GM18519 (cell line): ENCODE measurements at regions not wholly inside any gene's neighbourhood (a gene's known extent, or its start where the extent isn't known, plus 50 kb on each side); places are given as distances from the start of the nearest gene placed in this dataset.
"Not testable (repeated sequence)": the region's sequence is repeated elsewhere in the genome, so short reads cannot be mapped to it uniquely, and the experiment has no call there.

Source experiments
- ATAC-seq: cut with Tn5 transposase; IDR thresholded peaks from one replicate; pipeline ENCODE4 v1.9.1; 2021; ENCODE audit warnings: mild to moderate bottlenecking, moderate library complexity; ENCODE audit not compliant: unreplicated experiment, low FRiP score

GRCh38 chr2:90253306-90253705 lies 1561.8 kb downstream of the RPIA start:
- not testable (repeated sequence) for ATAC-seq

- ATAC-seq, result not testable (repeated sequence)
Measured at GRCh38 chr2:90266888-90267287, 1575.4 kb downstream of the RPIA start.

GRCh38 chr2:90287751-90288150 lies 1596.3 kb downstream of the RPIA start:
- ATAC-seq, result not testable (repeated sequence)

- ATAC-seq, result not testable (repeated sequence)
Measured at GRCh38 chr2:90288396-90288795, 1596.9 kb downstream of the RPIA start.

DNA sequence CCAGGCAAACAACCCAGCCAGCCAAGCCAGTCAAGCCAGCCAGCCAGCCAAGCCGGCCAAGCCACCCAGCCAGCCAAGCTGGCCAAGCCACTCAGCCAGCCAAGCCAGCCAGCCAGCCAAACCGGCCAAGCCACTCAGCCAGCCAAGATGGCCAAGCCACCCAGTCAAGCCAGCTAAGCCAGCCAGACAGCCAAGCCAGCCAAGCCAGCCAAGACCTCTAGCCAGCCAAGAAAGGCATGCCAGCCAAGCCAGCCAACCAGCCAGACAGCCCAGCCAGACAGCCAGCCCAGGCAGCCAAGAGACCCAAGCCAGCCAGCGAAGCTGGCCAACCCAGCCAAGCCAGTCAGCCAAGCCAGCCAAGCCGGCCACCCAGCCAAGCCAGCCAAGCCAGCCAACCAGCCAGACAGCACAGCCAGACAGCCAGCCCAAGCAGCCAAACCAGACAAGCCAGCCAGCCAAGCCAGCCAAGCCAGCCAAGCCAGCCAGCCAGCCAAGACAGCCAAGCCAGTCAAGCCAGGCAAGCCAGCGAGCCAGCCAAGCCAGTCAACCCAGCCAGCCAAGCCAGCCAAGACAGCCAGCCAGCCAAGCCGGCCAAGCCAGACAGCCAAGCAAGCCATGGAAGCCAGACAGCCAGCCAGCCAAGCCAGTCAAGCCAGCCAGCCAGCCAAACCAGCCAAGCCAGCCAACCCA lies 1598.0 kb downstream of the RPIA start:
- not testable (repeated sequence) for ATAC-seq

DNA sequence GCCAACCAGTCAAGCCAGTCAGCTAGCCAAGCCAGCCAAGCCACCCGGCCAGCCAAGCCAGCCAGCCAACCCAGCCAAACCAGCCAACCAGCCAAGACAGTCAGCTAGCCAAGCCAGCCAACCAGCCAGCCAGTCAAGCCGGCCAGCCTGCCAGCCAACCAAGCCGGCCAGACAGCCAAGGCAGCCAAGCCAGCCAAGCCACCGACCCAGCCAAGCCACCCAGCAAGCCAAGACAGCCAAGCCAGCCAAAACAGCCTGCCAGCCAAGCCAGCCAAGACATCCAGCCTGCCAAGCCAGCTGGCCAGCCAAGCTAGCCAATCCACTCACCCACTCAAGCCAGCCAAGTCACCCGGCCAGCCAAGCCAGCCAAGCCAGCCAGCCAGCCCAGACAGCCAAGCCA lies 1599.2 kb downstream of the RPIA start:
- not testable (repeated sequence) for ATAC-seq

DNA sequence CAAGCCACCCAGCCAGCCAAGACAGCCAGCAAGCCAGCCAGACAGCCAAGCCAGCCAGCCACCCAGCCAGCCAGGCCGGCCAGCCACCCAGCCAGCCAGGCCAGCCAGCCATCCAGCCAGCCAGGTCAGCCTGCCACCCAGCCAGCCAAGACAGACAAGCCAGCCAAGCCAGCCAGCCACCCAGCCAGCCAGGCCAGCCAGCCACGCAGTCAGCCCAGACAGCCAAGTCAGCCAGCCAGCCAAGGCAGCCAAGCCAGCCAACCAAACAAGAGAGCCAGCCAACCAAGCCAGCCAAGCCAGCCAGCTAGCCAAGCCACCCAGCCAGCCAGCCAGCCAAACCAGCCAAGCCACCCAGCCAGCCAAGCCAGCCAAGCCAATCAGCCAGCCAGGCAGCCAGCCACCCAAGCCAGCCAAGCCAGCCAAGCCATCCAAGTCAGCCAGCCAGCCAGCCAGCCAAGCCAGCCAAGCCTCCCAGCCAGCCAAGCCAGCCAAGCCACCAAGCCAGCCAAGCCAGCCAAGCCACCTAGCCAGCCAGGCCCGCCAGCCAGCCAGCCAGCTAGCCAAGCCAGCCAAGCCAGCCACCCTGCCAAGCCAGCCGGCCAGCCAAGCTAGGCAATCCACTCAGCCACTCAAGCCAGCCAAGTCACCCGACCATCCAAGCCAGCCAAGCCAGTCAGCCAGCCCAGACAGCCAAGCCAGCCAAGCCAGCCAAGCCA lies 1599.9 kb downstream of the RPIA start:
- ATAC-seq, result not testable (repeated sequence)

GRCh38 chr2:90291934-90292333 lies 1600.5 kb downstream of the RPIA start:
- not testable (repeated sequence) for ATAC-seq

GRCh38 chr2:90292451-90292850 lies 1601.0 kb downstream of the RPIA start:
- not testable (repeated sequence) for ATAC-seq

GRCh38 chr2:90293224-90293623 lies 1601.8 kb downstream of the RPIA start:
- not testable (repeated sequence) for ATAC-seq

- not testable (repeated sequence) for ATAC-seq
Measured at GRCh38 chr2:90293806-90294205, 1602.3 kb downstream of the RPIA start.

DNA sequence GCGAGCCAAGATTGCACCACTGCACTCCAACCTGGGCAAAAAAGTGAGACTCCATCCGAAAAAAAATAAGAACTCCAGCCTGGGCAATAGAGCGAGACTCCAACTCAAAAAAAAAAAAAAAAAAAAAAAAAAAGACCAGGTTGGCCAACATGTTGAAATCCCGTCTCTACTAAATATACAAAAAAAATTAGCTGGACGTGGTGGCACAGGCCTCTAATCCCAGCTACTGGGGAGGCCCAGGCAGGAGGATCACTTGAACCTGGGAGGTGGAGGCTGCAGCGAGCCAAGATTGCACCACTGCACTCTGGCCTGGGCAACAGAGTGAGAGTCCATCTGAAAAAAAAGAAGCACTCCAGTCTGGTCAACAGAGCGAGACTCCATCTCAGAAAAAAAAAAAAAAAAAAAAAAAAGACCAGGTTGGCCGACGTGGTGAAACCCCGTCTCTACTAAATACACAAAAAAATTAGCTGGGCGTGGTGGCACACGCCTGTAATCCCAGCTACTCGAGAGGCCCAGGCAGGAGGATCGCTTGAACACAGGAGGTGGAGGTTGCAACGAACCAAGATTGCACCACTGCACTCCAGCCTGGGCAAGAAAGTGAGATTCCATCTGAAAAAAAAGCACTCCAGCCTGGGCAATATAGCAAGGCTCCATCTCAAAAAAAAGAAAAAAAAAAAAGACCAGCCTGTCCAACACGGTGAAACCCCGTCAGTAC lies 1603.7 kb downstream of the RPIA start:
- not testable (repeated sequence) for ATAC-seq

DNA sequence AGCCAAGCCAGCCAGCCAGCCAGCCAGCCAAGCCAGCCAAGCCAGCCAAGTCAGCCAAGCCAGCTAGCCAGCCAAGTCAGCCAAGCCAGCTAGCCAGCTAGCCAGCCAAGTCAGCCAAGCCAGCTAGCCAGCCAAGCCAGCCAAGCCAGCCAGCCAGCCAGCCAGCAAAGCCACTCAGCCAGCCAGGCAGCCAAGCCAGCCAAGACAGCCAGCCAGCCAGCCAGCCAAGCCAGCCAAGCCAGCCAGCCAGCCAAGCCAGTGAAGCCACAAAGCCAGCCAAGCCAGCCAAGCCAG lies 1605.0 kb downstream of the RPIA start:
- ATAC-seq, result not testable (repeated sequence)

GRCh38 chr2:90297701-90298100 lies 1606.2 kb downstream of the RPIA start:
- not testable (repeated sequence) for ATAC-seq

GRCh38 chr2:90298126-90298755 lies 1606.8 kb downstream of the RPIA start:
- not testable (repeated sequence) for ATAC-seq

- not testable (repeated sequence) for ATAC-seq
Measured at GRCh38 chr2:90298983-90299382, 1607.5 kb downstream of the RPIA start.

- not testable (repeated sequence) for ATAC-seq
Measured at GRCh38 chr2:90322982-90323381, 1631.5 kb downstream of the RPIA start.

GRCh38 chr2:90323612-90324558 lies 1632.4 kb downstream of the RPIA start:
- not testable (repeated sequence) for ATAC-seq

DNA sequence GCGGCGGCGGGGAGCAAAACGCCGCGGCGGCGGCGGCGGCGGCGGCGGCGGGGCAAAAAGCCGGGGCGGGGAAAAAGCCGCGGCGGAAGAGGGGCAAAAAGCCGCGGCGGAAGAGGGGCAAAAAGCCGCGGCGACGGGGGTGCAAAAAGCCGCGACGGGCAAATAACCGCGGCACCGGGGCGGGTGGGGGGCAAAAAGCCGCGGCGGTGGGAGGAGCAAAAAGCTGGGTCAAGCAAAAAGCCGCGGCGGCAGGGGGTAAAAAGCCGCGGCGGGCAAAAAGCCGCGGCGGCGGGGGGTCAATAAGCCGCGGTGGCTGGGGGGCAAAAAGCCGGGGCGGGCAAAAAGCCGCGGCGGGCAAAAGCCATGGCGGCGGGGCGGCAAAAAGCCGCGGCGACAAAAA lies 1633.2 kb downstream of the RPIA start:
- not testable (repeated sequence) for ATAC-seq
